KMS-11 (cell line): ENCODE measurements at regions not wholly inside any gene's neighbourhood (a gene's known extent, or its start where the extent isn't known, plus 50 kb on each side); places are given as distances from the start of the nearest gene placed in this dataset.

Source experiments
- H2AFZ ChIP-seq: fragments of 200-600 bp; sonication (generic); 2 replicates; pipeline ENCODE4 v1.6.1; 2016; ENCODE audit warnings: antibody characterized with exemption, mixed run types, low read depth
- H3K27ac ChIP-seq: fragments of 200-600 bp; sonication (generic); 2 replicates; pipeline ENCODE4 v1.6.1; 2016; ENCODE audit warnings: mild to moderate bottlenecking, mixed run types
- H3K27me3 ChIP-seq: fragments of 200-600 bp; sonication (generic); 2 replicates; pipeline ENCODE4 v1.6.1; 2017; ENCODE audit warnings: mild to moderate bottlenecking, low read depth, mixed run types, moderate library complexity; ENCODE audit not compliant: insufficient read depth
- H3K36me3 ChIP-seq: fragments of 200-600 bp; sonication (generic); 2 replicates; pipeline ENCODE4 v1.6.1; 2017; ENCODE audit warnings: mild to moderate bottlenecking, mixed run types; ENCODE audit not compliant: insufficient read depth
- H3K4me1 ChIP-seq: fragments of 200-600 bp; sonication (generic); 2 replicates; pipeline ENCODE4 v1.6.1; 2016; ENCODE audit warnings: mild to moderate bottlenecking, low read depth, mixed run types; ENCODE audit not compliant: poor library complexity, severe bottlenecking
- H3K4me2 ChIP-seq: fragments of 200-600 bp; sonication (generic); 2 replicates; pipeline ENCODE4 v1.7.0; 2016; ENCODE audit warnings: mild to moderate bottlenecking, mixed run types
- H3K4me3 ChIP-seq: fragments of 200-600 bp; sonication (generic); IDR thresholded peaks from 2 replicates; pipeline ENCODE4 v1.6.1; 2017; ENCODE audit warnings: low read depth, low read length, mixed read lengths; ENCODE audit not compliant: insufficient read depth
- H3K79me2 ChIP-seq: fragments of 200-600 bp; sonication (generic); 2 replicates; pipeline ENCODE4 v1.6.1; 2016; ENCODE audit warnings: low read depth, mixed run types; ENCODE audit not compliant: insufficient read depth
- H3K9ac ChIP-seq: fragments of 200-600 bp; sonication (generic); 2 replicates; pipeline ENCODE4 v1.6.1; 2016; ENCODE audit warnings: mild to moderate bottlenecking, mixed run types
- H4K20me1 ChIP-seq: fragments of 200-600 bp; sonication (generic); 2 replicates; pipeline ENCODE4 v1.6.1; 2016; ENCODE audit warnings: mild to moderate bottlenecking, mixed run types; ENCODE audit not compliant: insufficient read depth
- CTCF ChIP-seq: fragments of 200-600 bp; sonication (generic); conservative IDR thresholded peaks from 2 replicates; pipeline ENCODE4 v1.6.1; 2017; ENCODE audit warnings: low read depth, mild to moderate bottlenecking, antibody characterized with exemption, low read length, moderate library complexity, mixed read lengths

- Histone ChIP-seq H3K27ac (no peak overlapping the region), H3K9ac (no peak overlapping the region), H3K4me3 (no peak overlapping the region), H3K79me2 (peaks cover 83% of the 10 kb centered on the region; the same call in 1 of the 2 replicates), H3K36me3 (peaks cover 9% of the 10 kb centered on the region; the same call in 1 of the 2 replicates), H3K27me3 (no peaks in the 10 kb centered on the region), H2AFZ (no peak overlapping the region), H4K20me1 (peaks cover 15% of the 10 kb centered on the region), H3K4me1 (peaks cover 24% of the 10 kb centered on the region), H3K4me2 (no peak overlapping the region)
- no peak for TF ChIP-seq CTCF
Observed at GRCh38 chr7:130926001-130926691, 192.1 kb upstream of the KLF14 start.

- no peak overlapping the region for H2AFZ ChIP-seq
- no peak overlapping the region for H3K9ac ChIP-seq
- no peak overlapping the region for H3K4me2 ChIP-seq
- H4K20me1 ChIP-seq: peaks cover 20% of the 10 kb centered on the region
- H3K27ac ChIP-seq: no peak overlapping the region
- H3K4me3 ChIP-seq: no peak overlapping the region
- H3K79me2 ChIP-seq: peaks cover 86% of the 10 kb centered on the region; the same call in 1 of the 2 replicates
- H3K27me3 ChIP-seq: no peaks in the 10 kb centered on the region
- TF ChIP-seq CTCF: no peak
- H3K36me3 ChIP-seq: peaks cover 9% of the 10 kb centered on the region; the same call in 1 of the 2 replicates
- H3K4me1 ChIP-seq: peaks cover 23% of the 10 kb centered on the region
Observed at GRCh38 chr7:130927062-130927461, 193.1 kb upstream of the KLF14 start.

GRCh38 chr7:130927564-130927963, 193.6 kb upstream of the KLF14 start:
- no peak overlapping the region for H3K27ac ChIP-seq

GRCh38 chr7:130929896-130930659, 196.1 kb upstream of the KLF14 start:
- H3K36me3 ChIP-seq: peaks cover 9% of the 10 kb centered on the region; the same call in 1 of the 2 replicates
- peaks cover 23% of the 10 kb centered on the region for H3K4me1 ChIP-seq
- no peak for TF ChIP-seq CTCF
- H4K20me1 ChIP-seq: peaks cover 10% of the 10 kb centered on the region; the same call in 1 of the 2 replicates
- H2AFZ ChIP-seq: no peak overlapping the region
- H3K27ac ChIP-seq: no peak overlapping the region
- no peak overlapping the region for H3K4me2 ChIP-seq
- peaks cover 89% of the 10 kb centered on the region; the same call in 1 of the 2 replicates for H3K79me2 ChIP-seq
- H3K27me3 ChIP-seq: no peaks in the 10 kb centered on the region
- no peak overlapping the region for H3K4me3 ChIP-seq
- H3K9ac ChIP-seq: no peak overlapping the region

More at GRCh38 chr7:130927564-130927963, 193.6 kb upstream of the KLF14 start:
- peaks cover 9% of the 10 kb centered on the region; the same call in 1 of the 2 replicates for H3K36me3 ChIP-seq
- no peaks in the 10 kb centered on the region for H3K27me3 ChIP-seq
- no peak for TF ChIP-seq CTCF
- peaks cover 23% of the 10 kb centered on the region for H3K4me1 ChIP-seq
- no peak overlapping the region for H3K4me3 ChIP-seq
- H3K4me2 ChIP-seq: no peak overlapping the region
- H3K9ac ChIP-seq: no peak overlapping the region
- H2AFZ ChIP-seq: no peak overlapping the region
- peaks cover 20% of the 10 kb centered on the region for H4K20me1 ChIP-seq
- peaks cover 89% of the 10 kb centered on the region; the same call in 1 of the 2 replicates for H3K79me2 ChIP-seq
